ENCODE measurements at regions not wholly inside any gene's neighbourhood (a gene's known extent, or its start where the extent isn't known, plus 50 kb on each side); places are given as distances from the start of the nearest gene placed in this dataset.

DNA sequence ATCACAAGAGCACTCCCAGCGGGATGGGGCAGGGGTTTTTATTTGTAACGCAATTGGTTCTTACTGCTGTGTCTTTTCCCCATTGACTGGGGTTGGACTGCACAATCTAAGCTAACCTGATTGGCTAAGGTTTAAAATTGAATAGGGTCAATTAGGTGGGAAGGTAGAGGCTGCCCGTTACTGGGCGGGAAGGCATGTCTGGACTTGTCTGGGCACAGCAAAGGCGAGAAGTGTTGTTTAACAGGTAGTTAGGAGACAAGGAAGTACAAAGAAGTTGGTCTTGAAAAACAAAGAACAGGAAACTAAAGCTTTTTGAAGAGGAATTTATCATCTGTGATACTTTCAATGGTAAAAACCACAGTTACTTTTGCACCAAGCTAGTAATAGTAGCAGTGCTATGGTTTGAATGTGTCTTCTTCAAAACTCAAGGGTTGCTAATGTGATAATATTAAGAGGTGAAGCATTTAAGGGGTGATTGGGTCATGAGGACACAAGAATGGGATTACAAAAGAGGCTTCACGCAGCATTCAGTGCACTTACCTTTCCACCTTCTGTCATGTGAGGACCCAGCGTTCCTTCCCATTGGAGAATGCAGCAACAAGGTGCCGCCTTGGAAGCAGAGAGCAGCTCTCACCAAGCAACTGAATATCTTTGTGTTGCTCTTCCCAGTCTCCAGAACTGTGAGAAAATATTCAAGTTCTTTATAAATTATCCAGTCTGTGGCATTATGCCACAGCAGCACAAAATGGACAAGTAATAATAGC, 875.5 kb upstream of the SORCS1 start:
- no peak for TF ChIP-seq EZH2phosphoT487 (IDR thresholded peaks at IDR 0.05; ENCODE audit: borderline replicate concordance, low read depth, low read length)
- TF ChIP-seq, protein P1, sequence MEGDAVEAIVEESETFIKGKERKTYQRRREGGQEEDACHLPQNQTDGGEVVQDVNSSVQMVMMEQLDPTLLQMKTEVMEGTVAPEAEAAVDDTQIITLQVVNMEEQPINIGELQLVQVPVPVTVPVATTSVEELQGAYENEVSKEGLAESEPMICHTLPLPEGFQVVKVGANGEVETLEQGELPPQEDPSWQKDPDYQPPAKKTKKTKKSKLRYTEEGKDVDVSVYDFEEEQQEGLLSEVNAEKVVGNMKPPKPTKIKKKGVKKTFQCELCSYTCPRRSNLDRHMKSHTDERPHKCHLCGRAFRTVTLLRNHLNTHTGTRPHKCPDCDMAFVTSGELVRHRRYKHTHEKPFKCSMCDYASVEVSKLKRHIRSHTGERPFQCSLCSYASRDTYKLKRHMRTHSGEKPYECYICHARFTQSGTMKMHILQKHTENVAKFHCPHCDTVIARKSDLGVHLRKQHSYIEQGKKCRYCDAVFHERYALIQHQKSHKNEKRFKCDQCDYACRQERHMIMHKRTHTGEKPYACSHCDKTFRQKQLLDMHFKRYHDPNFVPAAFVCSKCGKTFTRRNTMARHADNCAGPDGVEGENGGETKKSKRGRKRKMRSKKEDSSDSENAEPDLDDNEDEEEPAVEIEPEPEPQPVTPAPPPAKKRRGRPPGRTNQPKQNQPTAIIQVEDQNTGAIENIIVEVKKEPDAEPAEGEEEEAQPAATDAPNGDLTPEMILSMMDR (conservative IDR thresholded peaks at IDR 0.05; ENCODE audit: low read length): no peak
- Histone ChIP-seq H3K4me1 (ENCODE audit: insufficient read depth, low read length, poor library complexity, severe bottlenecking) (no peaks in the 10 kb centered on the region), H2AFZ (ENCODE audit: low read length) (no peak overlapping the region), H3K9me3 (ENCODE audit: low read length) (no peaks in the 10 kb centered on the region), H3K4me3 (ENCODE audit: low read depth, low read length, poor library complexity, severe bottlenecking) (no peak overlapping the region), H3K36me3 (ENCODE audit: insufficient read depth, low read length) (no peaks in the 10 kb centered on the region), H3K9me2 (ENCODE audit: insufficient read depth, low read length) (no peaks in the 10 kb centered on the region), H4K20me1 (ENCODE audit: insufficient read depth, low read length) (no peaks in the 10 kb centered on the region), H3K4me2 (ENCODE audit: low read length) (no peak overlapping the region), H3K79me2 (ENCODE audit: insufficient read depth, low read depth, low read length) (no peaks in the 10 kb centered on the region), H3K27ac (ENCODE audit: low read depth, low read length, poor library complexity, severe bottlenecking) (no peak overlapping the region)
- no peak for DNase-seq (ENCODE audit: low spot score)
- no TSS peak for BruUV-seq (replicated peaks)
- ChIA-PET CTCF (ENCODE audit: unreplicated experiment) (no interaction called here), POLR2A (no interaction called here)
- intact Hi-C loops (cut with micrococcal nuclease; ENCODE audit: unreplicated experiment): no loop called here

DNA sequence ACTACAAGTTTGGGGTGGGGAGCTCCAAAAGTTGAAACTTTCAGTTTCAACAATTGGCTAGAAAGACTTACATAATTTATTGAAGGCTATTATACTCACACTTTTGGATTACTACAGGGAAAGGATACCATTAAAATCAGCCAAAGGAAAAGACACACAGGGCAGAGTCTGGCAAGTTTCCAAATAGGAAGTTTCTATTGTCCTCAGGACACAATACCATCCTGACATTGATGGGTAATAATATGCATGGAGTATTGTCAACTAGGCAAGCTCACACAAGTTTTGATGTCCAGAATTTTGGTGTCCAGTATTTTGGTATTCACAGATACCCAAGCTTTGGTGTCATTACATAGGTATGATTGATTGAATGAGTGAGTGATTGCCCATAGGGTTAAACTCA, 872.6 kb upstream of the SORCS1 start:
- H3K79me2 ChIP-seq (ENCODE audit: insufficient read depth, low read depth, low read length): no peaks in the 10 kb centered on the region
- no peaks in the 10 kb centered on the region for H3K9me2 ChIP-seq (ENCODE audit: insufficient read depth, low read length)
- no peaks in the 10 kb centered on the region for H3K36me3 ChIP-seq (ENCODE audit: insufficient read depth, low read length)
- TF ChIP-seq, protein P1 (conservative IDR thresholded peaks at IDR 0.05; ENCODE audit: low read length): no peak
- TF ChIP-seq EZH2phosphoT487 (IDR thresholded peaks at IDR 0.05; ENCODE audit: borderline replicate concordance, low read depth, low read length): no peak
- ChIA-PET CTCF (ENCODE audit: unreplicated experiment) (no interaction called here), POLR2A (interaction anchor here (0.7 kb wide), 1 partner anchor 107 kb away, joined by 3 read pairs; no protein-coding TSS in a partner anchor)
- H3K9me3 ChIP-seq (ENCODE audit: low read length): no peaks in the 10 kb centered on the region
- no peak overlapping the region for H3K27ac ChIP-seq (ENCODE audit: low read depth, low read length, poor library complexity, severe bottlenecking)
- H3K4me3 ChIP-seq (ENCODE audit: low read depth, low read length, poor library complexity, severe bottlenecking): no peak overlapping the region
- intact Hi-C loops (cut with micrococcal nuclease; ENCODE audit: unreplicated experiment): no loop called here
- H2AFZ ChIP-seq (ENCODE audit: low read length): no peak overlapping the region
- H3K4me1 ChIP-seq (ENCODE audit: insufficient read depth, low read length, poor library complexity, severe bottlenecking): no peaks in the 10 kb centered on the region
- H4K20me1 ChIP-seq (ENCODE audit: insufficient read depth, low read length): no peaks in the 10 kb centered on the region
- no peak for DNase-seq (ENCODE audit: low spot score)
- no TSS peak for BruUV-seq (replicated peaks)
- no peak overlapping the region for H3K4me2 ChIP-seq (ENCODE audit: low read length)

- Histone ChIP-seq H4K20me1 (ENCODE audit: insufficient read depth, low read length) (no peaks in the 10 kb centered on the region), H2AFZ (ENCODE audit: low read length) (no peak overlapping the region), H3K9me2 (ENCODE audit: insufficient read depth, low read length) (no peaks in the 10 kb centered on the region), H3K4me3 (ENCODE audit: low read depth, low read length, poor library complexity, severe bottlenecking) (no peak overlapping the region), H3K79me2 (ENCODE audit: insufficient read depth, low read depth, low read length) (no peaks in the 10 kb centered on the region), H3K4me2 (ENCODE audit: low read length) (no peak overlapping the region), H3K27ac (ENCODE audit: low read depth, low read length, poor library complexity, severe bottlenecking) (no peak overlapping the region), H3K36me3 (ENCODE audit: insufficient read depth, low read length) (no peaks in the 10 kb centered on the region), H3K4me1 (ENCODE audit: insufficient read depth, low read length, poor library complexity, severe bottlenecking) (no peaks in the 10 kb centered on the region), H3K9me3 (ENCODE audit: low read length) (no peaks in the 10 kb centered on the region)
- POLR2A ChIA-PET: interaction anchor here (0.7 kb wide), 1 partner anchor 108 kb away, joined by 3 read pairs; no protein-coding TSS in a partner anchor
- CTCF ChIA-PET (ENCODE audit: unreplicated experiment): no interaction called here
- BruUV-seq (replicated peaks): no TSS peak
- TF ChIP-seq, protein P1 (conservative IDR thresholded peaks at IDR 0.05; ENCODE audit: low read length): no peak
- no peak for TF ChIP-seq EZH2phosphoT487 (IDR thresholded peaks at IDR 0.05; ENCODE audit: borderline replicate concordance, low read depth, low read length)
- no peak for DNase-seq (ENCODE audit: low spot score)
- intact Hi-C loops (cut with micrococcal nuclease; ENCODE audit: unreplicated experiment): no loop called here
Measured at GRCh38 chr10:108036265-108036664, 871.8 kb upstream of the SORCS1 start.

Measured in OCI-LY7 (cell line).